Endothelial cell (in vitro differentiated cells): ENCODE measurements at regions not wholly inside any gene's neighbourhood (a gene's known extent, or its start where the extent isn't known, plus 50 kb on each side); places are given as distances from the start of the nearest gene placed in this dataset.

Experiments used
- DNase-seq: peaks from one replicate; pipeline ENCODE4 v3.0.0; 2021; ENCODE audit warnings: low spot score
- H3K27ac Mint-ChIP-seq: one replicate; pipeline ENCODE4 v1.8.0; 2021; ENCODE audit warnings: mixed read lengths, inconsistent platforms; ENCODE audit not compliant: unreplicated experiment
- H3K27me3 Mint-ChIP-seq: one replicate; pipeline ENCODE4 v1.8.0; 2021; ENCODE audit warnings: mild to moderate bottlenecking, moderate library complexity, mixed read lengths, inconsistent platforms; ENCODE audit not compliant: unreplicated experiment
- H3K36me3 Mint-ChIP-seq: one replicate; pipeline ENCODE4 v1.8.0; 2021; ENCODE audit warnings: mild to moderate bottlenecking, low read depth, mixed read lengths, inconsistent platforms; ENCODE audit not compliant: unreplicated experiment
- H3K4me1 Mint-ChIP-seq: one replicate; pipeline ENCODE4 v1.8.0; 2021; ENCODE audit warnings: mild to moderate bottlenecking, mixed read lengths, inconsistent platforms; ENCODE audit not compliant: unreplicated experiment
- H3K4me3 Mint-ChIP-seq: one replicate; pipeline ENCODE4 v1.8.0; 2021; ENCODE audit warnings: mild to moderate bottlenecking, mixed read lengths, inconsistent platforms; ENCODE audit not compliant: unreplicated experiment
- H3K9me3 Mint-ChIP-seq: one replicate; pipeline ENCODE4 v1.8.0; 2021; ENCODE audit warnings: mixed read lengths, inconsistent platforms; ENCODE audit not compliant: unreplicated experiment
- TF ChIP-seq, protein P1 (sequence below): fragments of 200-600 bp; sonication (generic); IDR thresholded peaks from one replicate; pipeline ENCODE4 v1.5.0; 2021; ENCODE audit warnings: antibody characterized with exemption; ENCODE audit not compliant: unreplicated experiment

DNA sequence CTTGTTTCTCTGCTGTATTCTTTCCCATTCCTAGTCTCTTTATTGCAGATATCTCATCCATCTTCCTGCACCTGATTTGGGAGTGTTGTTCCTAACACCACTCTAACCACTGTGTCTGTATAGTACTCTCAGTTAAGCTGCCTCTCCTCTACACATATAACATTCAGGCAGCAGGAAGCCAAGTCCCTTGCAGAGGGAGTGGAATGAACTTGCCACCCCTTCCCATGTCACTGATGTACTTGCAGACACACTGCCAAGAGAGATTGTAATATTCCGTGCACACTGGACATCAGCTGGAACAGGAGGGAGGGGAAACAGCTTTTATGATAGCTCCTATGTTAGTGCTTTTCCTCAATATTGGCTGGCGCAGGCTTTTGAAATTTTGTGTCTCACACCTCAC, 281.6 kb upstream of the E2F7 start:
- Mint-ChIP-seq H3K27me3 (peaks cover 2% of the 10 kb centered on the region), H3K36me3 (no peaks in the 10 kb centered on the region), H3K9me3 (no peaks in the 10 kb centered on the region), H3K4me1 (peaks cover 18% of the 10 kb centered on the region), H3K4me3 (no peak overlapping the region), H3K27ac (no peak overlapping the region)
- TF ChIP-seq, protein P1, sequence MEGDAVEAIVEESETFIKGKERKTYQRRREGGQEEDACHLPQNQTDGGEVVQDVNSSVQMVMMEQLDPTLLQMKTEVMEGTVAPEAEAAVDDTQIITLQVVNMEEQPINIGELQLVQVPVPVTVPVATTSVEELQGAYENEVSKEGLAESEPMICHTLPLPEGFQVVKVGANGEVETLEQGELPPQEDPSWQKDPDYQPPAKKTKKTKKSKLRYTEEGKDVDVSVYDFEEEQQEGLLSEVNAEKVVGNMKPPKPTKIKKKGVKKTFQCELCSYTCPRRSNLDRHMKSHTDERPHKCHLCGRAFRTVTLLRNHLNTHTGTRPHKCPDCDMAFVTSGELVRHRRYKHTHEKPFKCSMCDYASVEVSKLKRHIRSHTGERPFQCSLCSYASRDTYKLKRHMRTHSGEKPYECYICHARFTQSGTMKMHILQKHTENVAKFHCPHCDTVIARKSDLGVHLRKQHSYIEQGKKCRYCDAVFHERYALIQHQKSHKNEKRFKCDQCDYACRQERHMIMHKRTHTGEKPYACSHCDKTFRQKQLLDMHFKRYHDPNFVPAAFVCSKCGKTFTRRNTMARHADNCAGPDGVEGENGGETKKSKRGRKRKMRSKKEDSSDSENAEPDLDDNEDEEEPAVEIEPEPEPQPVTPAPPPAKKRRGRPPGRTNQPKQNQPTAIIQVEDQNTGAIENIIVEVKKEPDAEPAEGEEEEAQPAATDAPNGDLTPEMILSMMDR: no peak
- DNase-seq: no peak

DNA sequence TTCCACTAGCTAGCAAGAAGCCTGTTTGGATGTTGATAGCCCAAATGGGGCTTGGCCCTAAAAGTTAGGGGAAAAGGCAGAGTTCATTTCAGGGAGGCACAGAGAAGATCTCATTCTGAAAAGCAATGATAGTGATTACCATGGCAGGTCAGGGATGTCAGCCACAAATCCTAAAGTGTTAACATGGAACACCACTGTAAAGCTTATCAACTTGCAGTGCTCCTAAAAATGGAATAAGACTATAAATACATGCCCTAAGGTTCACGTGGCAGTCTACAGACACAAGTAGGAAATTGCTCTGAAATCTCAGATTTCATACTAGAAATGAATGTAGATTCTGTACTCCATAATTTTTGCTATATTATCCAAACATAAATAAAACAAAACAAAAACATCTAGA, 280.0 kb upstream of the E2F7 start:
- Mint-ChIP-seq H3K27ac (no peak overlapping the region), H3K27me3 (peaks cover 2% of the 10 kb centered on the region), H3K4me1 (peaks cover 18% of the 10 kb centered on the region), H3K9me3 (no peaks in the 10 kb centered on the region), H3K4me3 (no peak overlapping the region), H3K36me3 (no peaks in the 10 kb centered on the region)
- TF ChIP-seq, protein P1: no peak
- DNase-seq: no peak

- Mint-ChIP-seq H3K4me3 (no peak overlapping the region), H3K27ac (no peak overlapping the region), H3K4me1 (peaks cover 17% of the 10 kb centered on the region), H3K27me3 (peaks cover 2% of the 10 kb centered on the region), H3K9me3 (no peaks in the 10 kb centered on the region), H3K36me3 (no peaks in the 10 kb centered on the region)
- DNase-seq: no peak
- TF ChIP-seq, protein P1: no peak
These were observed 279.3 kb upstream of the E2F7 start for GRCh38 chr12:77344651-77345050.

- no peak for DNase-seq
- Mint-ChIP-seq H3K4me1 (peaks cover 16% of the 10 kb centered on the region), H3K27me3 (peaks cover 2% of the 10 kb centered on the region), H3K27ac (no peak overlapping the region), H3K36me3 (no peaks in the 10 kb centered on the region), H3K4me3 (no peak overlapping the region), H3K9me3 (no peaks in the 10 kb centered on the region)
- TF ChIP-seq, protein P1: no peak
These were observed 277.9 kb upstream of the E2F7 start for GRCh38 chr12:77343291-77343690.

DNA sequence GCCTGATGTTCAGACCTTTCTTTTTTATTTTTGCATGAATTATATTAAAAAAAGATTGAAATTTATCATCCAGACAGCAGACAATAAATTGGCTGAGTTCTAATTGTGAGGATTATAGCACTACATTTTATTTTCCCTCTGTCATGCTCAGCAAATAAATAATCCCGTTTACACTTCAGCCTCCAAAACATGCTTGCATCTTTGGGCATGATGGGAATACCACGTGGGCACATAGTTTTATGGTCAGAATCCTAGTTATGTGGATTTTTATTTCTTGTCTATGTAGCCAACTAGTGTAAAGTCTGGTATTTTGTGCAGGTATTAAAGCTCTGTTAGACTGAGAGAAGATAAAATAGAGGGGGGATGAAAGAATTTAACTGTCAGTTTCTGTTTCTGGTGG, 276.9 kb upstream of the E2F7 start:
- Mint-ChIP-seq H3K4me1 (peaks cover 18% of the 10 kb centered on the region), H3K36me3 (no peaks in the 10 kb centered on the region), H3K4me3 (no peak overlapping the region), H3K27me3 (no peaks in the 10 kb centered on the region), H3K27ac (no peak overlapping the region), H3K9me3 (no peaks in the 10 kb centered on the region)
- DNase-seq: no peak
- TF ChIP-seq, protein P1: no peak
